ENCODE measurements at regions not wholly inside any gene's neighbourhood (a gene's known extent, or its start where the extent isn't known, plus 50 kb on each side); places are given as distances from the start of the nearest gene placed in this dataset.
"Not testable (repeated sequence)": the region's sequence is repeated elsewhere in the genome, so short reads cannot be mapped to it uniquely, and the experiment has no call there.

DNA sequence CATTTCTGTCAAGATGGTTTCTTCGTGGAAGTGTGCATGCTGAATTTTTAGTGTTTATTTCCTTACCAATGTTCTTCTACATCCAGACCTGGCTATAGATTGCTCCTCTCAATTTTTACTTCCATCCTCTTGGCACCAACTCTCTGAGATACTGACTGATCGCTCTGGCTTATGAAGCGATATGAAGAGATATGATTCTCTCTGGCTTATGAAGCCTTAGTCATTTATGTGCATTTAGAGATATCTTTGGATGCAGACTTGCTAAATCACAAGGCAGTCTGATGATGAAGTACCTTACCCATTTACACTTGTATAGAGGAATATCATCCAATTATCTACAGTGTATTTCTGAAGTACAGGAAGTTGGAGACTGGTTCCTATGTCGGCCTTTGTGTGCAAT, 295.4 kb upstream of the STXBP5 start:
- no peak for DNase-seq

DNA sequence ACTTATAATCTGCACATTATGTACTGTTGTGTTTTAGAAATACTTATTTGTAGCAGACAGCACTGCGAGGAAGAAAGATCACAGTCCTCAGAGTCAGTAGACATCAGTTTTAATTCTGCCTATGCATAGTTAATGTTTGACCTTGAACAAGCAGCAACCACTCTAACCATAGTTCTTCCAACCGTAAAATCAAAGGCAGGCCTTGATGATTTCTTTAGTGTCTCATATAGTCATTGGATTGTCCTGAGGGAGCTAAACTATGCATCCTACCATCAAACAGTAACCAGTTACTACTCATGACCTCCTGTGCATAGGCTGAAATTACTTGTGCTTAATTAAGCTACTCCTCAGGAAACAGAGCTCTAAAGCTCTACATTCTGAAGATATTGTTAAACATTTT, 294.8 kb upstream of the STXBP5 start:
- DNase-seq: no peak

DNA sequence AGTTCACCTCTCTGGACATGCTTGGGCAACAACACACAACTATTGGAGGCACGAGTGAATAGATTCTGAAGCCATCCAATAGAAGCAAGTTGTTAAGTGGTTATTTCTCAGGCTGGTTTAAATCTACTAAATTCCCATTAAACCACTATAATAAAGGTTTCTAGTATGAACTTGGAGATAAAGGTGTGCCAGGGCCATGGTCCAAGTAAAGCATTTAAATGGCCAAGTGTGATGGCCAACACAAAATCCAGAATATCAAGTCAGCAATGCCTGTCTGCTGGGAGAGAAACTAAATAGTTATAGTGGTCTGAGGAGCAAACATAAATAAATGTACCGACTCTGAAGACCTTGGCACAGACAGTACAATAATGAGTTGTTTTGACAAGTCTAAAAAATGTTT, 294.3 kb upstream of the STXBP5 start:
- DNase-seq: no peak

DNA sequence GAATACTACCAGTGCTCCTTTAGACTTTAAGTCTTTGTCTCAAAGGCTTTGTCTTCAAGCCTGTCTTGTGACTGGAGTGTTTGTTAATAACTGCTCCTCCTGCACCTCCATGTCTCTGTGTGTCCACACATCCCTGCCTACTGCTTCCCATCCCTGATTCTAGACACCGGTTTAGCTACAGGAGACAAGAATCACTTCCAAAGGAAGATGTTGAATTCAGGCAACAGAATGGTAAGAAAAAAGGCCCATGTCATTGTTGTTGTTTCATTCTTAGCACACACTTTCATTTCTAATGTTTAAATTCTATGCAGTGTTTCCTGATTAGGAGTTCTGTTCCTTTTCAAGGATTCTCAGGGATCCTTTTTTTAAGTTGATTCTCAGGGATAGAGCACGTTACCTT, 293.6 kb upstream of the STXBP5 start:
- no peak for DNase-seq

DNA sequence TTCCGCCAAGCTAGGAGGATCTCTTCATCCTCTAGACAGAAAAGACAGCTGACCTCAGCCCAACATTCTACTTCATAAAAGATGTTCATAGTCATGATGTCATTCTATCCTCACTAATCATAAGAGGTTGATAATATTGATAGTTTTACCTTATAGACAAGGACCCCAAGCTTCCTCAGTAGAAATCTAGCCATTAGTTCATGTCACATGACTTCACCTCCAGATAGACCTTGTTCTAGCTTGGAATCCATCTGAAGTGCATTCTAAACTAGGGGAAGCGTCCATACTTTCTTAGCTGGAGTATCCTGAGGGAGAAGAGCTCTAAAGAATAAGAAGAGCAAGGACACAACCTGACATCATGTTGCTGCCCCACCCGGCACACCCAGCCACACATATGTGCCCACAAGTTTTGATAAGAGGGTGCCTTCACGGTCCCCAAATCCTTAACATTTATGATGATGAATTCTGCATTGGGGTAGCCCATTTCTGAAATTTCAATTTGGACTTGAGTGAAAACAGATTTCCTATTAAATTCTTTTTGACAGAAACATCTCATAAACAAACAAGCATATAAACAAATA, 292.5 kb upstream of the STXBP5 start:
- DNase-seq: no peak

DNA sequence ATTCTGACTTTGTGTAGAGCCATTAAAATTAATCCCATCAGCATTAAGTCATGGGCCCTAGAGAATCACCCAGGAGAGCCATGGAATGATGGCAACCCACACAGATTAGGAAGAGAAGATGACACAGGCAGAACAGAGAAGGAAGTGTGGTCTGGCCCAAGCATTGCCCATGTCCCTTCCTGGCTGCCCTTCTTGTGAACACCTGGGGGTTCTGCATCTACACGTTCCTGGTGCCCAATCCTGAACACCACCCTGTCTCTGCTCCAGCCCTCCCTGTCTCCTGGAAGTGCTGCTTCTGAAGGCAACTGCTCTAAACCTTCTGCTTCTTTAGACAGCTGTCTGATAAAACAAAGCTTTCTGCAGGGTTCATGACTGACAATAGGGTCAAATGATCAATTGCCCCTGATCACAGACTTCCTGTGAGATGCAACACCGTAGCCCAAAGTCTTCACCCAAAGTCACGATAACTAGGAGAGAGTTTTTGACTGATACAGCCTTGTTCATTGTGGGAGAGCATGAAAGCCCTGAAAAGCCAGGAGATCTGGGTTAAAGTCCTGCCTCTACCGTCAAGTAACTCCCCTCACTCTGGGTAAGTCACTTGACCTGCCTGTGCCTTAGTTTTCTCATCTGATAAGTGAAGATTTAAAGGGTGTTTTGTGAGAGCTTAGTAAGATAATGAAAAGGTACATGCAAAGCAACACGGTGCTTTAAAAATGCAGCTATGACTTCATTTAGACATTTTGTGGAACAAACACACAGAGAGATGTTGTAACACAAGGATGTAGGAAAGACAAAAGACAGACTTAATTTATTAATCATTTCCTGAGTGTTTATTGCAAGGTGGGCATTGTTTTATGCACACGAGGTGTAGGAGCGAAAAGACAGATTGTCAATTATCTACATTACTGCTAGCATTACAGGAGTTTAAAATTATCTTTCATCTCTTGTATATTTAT, 291.2 kb upstream of the STXBP5 start:
- no peak for DNase-seq

DNA sequence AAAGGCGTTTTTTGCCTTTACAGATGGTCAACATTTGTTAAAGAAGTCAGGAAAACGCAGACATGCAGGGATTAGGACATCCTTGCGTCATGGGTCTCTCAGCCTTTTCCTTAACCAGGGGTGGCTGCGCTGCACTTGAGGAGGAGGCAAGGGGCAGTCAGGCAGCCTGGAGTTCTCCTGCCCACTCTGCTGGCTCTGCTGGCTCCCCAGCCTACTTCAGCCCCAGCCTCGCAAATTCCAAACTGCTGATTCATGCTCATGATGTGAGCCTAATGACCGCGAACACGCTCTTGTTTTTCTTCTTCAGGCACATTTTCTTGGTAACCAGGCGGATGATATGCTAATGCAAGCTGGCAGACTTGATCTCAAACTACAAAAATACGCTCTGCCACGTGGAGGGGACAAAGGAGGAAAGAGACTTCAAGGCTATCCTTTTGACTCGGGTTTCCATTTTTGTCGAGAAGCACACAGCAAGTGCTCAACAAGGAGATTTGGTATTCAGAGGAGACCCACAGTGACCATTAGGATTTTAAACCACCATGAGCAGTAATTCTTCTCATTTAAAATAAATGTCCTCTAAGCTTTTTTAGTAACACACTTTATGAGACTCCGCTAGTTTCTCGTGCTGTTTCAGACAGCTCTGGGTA, 290.3 kb upstream of the STXBP5 start:
- no peak for DNase-seq

DNA sequence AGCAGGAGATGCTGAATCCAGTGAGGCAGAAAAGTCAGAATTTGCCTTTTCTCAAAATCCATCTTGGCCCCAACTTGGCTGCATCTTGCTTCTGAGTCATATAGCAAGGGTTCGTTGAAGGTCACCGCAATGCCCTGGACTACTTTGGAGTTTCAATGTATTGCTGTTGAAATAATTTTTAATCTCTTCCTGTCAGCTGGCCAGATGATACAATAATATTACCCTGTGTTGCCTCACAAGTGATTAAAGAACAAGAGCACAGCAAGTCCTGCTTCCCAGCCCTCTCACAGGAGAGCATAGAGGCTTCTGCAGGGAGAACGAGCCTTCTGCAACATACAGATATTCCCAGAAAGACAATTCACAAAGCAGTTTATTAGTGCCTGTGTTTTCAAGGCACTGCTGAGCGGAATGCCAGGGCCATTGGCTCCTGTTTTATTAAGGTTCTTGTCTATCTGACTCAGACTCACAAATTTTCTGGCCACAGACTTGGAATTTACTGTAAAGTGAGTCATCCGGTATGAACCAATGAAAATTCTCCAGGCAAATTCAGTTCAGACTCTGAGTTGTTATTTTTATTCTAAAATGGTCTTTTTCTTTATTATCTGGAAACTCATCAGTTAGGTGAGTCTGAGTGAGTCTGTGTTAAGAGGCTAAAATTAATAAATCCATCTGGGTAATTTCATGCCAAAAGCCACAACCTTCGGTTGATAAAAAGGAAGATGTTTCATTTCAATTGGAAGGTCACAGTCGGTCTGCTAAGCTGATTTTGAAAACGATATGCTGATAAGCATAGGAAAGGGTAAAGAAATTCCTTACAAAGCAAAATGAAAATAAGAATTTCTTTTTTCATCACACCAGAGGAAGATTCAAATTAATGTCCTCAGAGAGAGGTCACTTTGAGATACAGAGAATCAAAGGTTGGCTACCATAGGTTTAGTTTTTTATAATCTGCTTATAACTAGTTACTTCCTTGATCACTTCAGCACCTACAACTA, 289.4 kb upstream of the STXBP5 start:
- DNase-seq: no peak

DNA sequence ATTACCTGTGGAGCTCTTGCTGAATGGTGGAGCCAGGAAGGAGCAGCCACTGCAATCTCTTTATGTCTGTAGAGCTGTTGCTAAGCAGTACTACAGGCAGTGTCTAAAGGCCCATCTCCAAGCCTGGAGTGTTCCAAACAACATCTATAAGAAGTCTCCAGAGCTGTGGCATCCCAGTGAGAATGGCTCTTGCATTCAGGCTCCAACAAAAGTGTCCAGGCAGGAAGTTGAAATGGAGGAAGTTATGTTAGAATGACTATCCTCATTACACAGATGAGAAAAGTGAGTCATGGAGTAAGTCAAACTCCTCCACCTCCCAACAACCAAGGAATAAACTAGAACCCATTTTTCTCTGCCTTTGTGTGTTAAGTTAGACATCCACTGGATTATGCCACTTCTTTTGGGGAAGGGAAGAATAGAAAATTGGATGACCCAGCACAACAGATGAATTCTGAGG, 288.5 kb upstream of the STXBP5 start:
- DNase-seq: no peak

DNA sequence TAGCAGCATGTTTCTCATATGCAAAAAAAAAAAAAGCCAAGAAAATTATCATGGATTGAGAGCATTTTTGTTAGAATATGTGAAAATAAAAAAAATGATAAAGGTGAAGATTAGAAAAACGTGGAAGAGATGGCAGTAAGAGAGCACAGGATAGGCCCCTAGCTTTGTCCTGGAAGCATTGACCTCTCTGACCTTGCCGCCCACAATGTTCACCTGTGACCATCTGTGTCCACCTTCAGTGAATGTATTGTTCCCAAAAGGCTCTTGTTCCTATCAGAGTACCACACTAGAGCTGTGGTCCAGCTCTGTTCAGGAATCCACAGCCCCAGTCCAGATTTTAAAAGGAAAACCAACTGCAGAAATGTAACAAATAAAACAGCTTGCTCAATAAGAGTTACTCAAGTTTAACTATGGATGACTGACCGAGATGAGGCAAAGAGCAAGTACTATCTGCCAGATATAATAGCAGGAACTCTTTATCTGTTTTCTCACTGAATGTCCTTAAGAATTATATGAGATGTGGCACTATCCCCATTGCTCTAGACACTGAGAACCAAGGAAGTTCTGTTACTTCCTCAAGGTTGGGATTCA, 287.7 kb upstream of the STXBP5 start:
- DNase-seq: no peak

DNA sequence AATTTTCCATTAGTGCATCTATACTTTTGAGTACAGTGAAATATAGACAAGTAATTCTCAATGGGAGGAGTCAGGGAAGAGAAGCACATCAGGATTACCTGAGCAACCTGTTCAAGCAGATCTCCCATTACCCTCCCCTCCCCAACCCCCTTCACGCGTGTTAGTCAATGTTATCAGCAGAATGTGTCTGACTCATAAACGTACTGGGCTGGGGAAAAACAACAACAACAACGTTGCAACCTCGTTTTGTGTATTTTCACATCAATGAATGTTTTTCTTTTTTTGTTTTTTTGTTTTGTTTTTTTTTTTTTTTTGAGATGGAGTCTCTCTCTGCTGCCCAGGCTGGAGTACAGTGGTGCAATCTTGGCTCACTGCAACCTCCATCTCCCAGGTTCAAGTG, 287.0 kb upstream of the STXBP5 start:
- DNase-seq: no peak

DNA sequence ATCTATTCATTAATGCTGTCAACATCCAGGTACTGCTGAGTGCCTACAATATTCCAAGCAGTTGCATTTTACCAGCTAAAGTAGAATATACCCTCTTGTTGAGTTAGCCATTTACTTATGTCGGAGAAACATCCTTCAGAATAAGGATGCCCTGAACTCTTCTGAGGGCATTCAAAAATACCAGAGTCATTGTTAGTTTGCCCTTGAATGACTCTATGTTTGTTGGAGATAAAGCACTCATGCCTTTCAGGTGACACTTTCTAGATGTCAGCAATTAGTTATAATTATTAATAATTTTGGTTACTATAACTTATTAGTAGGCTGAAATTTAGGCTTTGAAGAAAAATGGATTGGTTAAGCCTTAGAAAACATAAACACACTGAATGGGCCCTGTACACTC, 286.2 kb upstream of the STXBP5 start:
- DNase-seq: no peak

DNA sequence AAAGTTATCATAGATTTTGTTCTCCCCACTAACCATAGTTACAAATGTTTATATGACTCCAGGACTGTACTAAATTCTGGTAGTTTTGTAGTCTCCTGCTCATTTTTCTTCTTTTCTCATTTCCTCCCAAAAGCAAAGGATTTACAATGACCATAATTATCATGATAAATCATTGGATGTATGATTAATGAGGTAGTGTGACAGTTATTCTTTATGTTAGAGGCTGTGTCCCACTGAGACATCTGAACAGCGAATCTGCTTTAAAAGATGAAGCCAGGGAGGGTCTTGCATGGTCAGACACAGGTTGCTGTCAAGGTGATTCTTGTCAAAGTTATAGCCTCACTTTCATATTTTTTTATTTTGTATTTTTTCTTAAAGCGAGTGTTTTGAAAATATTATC, 285.2 kb upstream of the STXBP5 start:
- DNase-seq: no peak

DNA sequence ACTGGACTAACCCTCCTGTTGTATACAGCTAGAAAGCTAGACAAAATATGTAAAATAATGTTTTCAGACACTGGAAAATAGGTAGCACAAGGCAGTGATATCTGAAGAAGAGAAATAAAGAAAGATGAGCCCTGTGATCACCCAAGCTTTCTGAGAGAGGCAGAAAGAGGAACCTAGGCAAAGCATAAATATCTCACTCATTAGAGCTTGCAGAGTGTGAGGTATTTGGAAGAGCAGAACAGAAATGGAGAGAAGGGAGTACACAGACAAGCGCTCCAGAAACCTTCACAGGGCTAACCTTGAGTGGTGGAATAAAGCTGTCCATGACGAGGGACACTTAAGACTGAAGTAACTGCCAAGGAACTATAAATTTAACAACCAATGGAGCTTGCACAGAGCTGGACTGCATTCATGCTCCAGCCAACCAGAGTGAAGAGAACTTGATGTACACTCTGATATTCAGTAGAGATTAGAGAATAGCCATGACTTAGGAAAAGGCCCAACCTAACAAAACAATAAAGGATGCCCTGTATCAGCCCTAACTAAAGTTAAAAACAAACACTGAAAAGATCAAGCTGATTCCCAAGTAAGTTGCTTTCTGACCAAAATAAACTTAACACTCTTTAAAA, 280.9 kb upstream of the STXBP5 start:
- DNase-seq: no peak

DNA sequence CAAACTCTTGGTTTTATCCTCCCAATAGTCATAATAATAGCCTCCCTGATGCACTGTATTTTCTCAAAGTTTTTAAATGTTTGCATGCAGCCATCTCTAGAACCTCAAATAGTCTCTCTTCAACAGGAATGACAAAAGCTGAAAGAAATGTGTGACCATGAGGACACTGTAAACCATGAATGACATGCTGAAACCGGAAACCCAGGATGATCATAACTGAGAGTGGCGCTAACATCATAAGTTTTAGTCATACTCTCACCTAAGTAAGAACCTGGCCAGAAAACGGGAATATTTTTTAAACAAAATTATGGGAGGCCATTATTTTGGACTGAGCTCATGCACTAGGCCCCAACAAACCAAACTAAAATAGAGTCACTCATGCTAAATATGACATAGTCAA, 278.4 kb upstream of the STXBP5 start:
- no peak for DNase-seq

DNA sequence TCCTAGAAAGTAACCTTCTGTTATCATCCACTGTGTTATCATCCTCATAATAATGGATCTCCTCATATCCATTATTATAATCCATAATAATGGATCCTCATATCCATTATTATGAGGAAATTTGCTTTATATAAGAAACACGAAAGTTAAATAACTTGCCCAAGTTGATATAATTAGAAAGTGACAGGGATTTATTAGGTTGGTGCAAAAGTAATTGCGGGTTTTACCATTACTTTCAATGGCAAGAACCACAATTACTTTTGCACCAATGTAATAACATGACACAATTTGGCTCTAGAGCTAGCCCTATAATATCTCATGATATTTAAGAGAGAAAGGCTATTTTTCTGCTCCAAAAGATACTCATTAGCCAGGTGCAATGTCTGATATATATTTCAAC, 275.7 kb upstream of the STXBP5 start:
- no peak for DNase-seq

DNA sequence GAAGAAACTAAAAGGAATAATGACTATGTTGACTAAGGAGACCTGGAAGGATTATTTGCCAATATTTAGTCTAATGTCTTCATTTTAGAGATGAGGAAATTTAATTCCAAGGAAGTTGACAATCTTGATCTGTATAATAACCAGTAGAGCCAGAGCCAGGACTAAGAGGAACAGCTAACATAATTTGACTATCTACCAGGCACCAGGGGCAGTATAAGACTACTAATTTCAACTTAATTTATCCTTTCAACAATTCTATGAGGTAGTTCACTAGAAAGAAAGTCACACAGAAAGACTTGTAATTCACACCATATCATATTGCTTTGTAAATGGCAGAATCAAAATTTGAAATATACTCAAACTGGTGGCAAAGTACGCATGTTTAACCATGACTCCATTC, 273.0 kb upstream of the STXBP5 start:
- no peak for DNase-seq

DNA sequence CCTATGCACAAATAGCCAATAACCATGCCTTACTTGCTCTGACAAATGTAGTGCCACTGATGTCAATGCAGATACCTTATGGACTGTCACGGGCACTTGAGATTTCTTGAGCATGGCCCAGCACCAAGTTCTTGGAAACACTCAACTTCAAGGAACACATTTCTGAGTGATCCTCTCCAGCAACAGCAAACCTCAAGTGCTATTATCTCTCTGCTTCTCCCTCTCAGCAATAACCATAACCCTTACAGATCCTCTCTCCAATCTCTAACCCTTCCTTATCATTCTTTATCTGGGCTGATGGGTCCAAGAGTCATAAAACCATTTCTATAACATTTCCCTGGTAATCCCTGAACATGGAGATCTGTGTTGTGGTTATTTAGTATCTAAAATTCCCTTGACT, 266.9 kb upstream of the STXBP5 start:
- no peak for DNase-seq

DNA sequence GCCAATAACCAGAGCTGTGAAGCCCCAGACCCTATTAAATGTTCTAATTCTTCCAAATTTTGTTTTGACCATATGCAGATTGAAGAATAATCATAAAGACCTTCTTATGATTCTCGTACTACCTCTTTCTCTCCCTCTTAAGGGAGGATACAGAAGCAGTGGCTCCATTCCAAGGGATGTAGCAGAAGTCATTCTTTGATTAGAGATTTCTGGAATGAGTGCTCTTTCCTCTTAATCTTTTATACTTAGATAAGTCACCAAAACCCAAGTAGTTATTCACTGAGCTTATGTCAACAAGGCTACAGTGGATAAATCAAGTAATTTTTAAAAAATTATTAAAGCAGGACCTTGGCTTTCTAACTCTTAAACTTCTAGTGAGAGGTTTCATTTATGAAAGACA, 266.0 kb upstream of the STXBP5 start:
- DNase-seq: no peak

DNA sequence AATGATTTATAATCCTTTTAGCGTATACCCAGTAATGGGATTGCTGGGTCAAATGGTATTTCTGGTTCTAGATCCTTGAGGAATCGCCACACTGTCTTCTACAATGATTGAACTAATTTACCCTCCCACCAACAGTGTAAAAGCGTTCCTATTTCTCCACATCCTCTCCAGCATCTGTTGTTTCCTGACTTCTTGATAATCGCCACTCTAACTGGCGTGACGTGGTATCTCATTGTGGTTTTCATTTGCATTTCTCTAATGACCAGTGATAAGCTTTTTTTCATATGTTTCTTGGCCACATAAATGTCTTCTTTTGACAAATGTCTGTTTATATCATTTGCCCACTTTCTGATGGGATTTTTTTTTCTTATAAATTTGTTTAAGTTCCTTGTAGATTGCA, 264.8 kb upstream of the STXBP5 start:
- DNase-seq: not testable (repeated sequence)

DNA sequence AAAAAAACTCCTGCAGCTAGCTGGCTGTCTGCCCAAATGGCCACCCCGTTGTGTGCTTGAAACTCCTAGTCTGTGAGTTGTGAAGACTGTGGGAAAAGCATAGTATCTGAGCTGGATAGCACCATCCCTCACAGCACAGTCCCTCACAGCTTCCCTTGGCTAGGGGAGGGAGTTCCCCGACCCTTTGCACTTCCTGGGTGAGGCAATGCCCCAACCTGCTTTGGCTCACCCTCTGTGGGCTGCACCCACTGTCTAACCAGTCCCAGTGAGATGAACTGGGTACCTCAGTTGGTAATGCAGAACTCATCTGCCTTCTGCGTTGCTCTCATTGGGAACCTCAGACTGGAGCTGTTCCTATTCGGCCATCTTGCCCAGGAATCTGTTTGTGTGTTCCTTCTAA, 260.6 kb upstream of the STXBP5 start:
- DNase-seq: no peak

DNA sequence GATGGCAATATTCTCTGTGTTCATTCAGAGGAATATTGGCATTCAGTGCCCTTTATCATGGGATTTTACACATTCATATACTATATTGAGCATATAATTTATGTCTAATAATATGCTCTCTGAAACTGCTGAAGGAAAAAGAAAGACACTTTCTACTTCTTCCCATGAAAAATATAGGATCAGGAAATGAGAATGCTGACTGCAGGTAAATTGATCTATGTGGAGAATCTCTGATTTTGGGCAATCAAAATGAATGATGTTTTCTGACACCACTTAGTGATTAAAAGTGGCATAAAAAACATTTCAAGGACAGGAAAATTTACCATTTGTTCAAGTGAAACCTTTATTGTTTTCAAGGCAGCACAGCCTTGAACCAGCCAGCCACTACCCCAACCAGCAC, 260.1 kb upstream of the STXBP5 start:
- DNase-seq: no peak
